GM12878 (cell line): ENCODE measurements at regions not wholly inside any gene's neighbourhood (a gene's known extent, or its start where the extent isn't known, plus 50 kb on each side); places are given as distances from the start of the nearest gene placed in this dataset.
A peak's percentile ranks its signal among the peaks of the same experiment; 100 is the strongest.

ENCODE experiments used
- ATAC-seq: fragments of 200-7000 bp; cut with Tn5 transposase; 3 replicates; pipeline ENCODE4 v1.9.1; 2020; ENCODE audit warnings: mild to moderate bottlenecking, moderate library complexity
- BruUV-seq: library from RNA; stranded (reverse); fragments of 400-500 nt; replicated peaks from 2 replicates; lab custom pipeline; 2021; lab: Mats Ljungman, UMichigan
- CTCF ChIA-PET: fragments of 300-600 bp; sonication (Branson Sonifier 250); formaldehyde crosslinking; extraction: SDS; loops from one replicate; lab custom pipeline; 2021; ENCODE audit warnings: inconsistent platforms; lab: Yijun Ruan, JAX
- POLR2A ChIA-PET: fragments of 350-600 bp; formaldehyde crosslinking; extraction: SDS; loops from one replicate; lab custom pipeline; 2021; ENCODE audit warnings: inconsistent platforms; lab: Charles Lee
- RAD21 ChIA-PET: fragments of 300-600 bp; sonication (Branson Sonifier 250); formaldehyde crosslinking; loops from one replicate; lab custom pipeline; 2023; ENCODE audit warnings: antibody characterized with exemption; ENCODE audit not compliant: unreplicated experiment; lab: Charles Lee
- SMC1A ChIA-PET: fragments of 300-600 bp; sonication (Branson Sonifier 250); formaldehyde crosslinking; loops from one replicate; lab custom pipeline; 2023; ENCODE audit not compliant: unreplicated experiment, uncharacterized antibody; lab: Charles Lee
- DNase-seq: peaks from one replicate; pipeline ENCODE4 v3.0.0-alpha.2; 2011; ENCODE audit warnings: low read depth, low spot score
- FAIRE-seq: peaks from 3 replicates; lab custom pipeline; 2011; peaks lifted over from hg19 to GRCh38; lab: Jason Lieb, UNC
- H2AFZ ChIP-seq: 2 replicates; pipeline ENCODE4 v1.6.0; 2011; ENCODE audit warnings: low read depth, low read length, control low read depth; ENCODE audit not compliant: control insufficient read depth
- H3K27ac ChIP-seq: 2 replicates; pipeline ENCODE4 v1.5.1; 2011; ENCODE audit warnings: control low read depth; ENCODE audit not compliant: control insufficient read depth, insufficient read depth
- H3K27me3 ChIP-seq, 2 experiments: replicated peaks in 1 of 2; 2 replicates each; pipeline versions ENCODE4 v1.6.0 to v1.6.1; 2011; ENCODE audit warnings: low read length in 1 of 2; ENCODE audit not compliant: control insufficient read depth in 2 of 2, insufficient read depth in 2 of 2
- H3K36me3 ChIP-seq, 2 experiments: 2 replicates each; pipeline ENCODE4 v1.5.1; 2011; ENCODE audit warnings: low read length in 1 of 2; ENCODE audit not compliant: control insufficient read depth in 2 of 2, insufficient read depth in 2 of 2
- H3K4me1 ChIP-seq: 2 replicates; pipeline ENCODE4 v1.6.1; 2011; ENCODE audit warnings: mild to moderate bottlenecking, low read length, moderate library complexity, mixed read lengths; ENCODE audit not compliant: control insufficient read depth, insufficient read depth
- H3K4me2 ChIP-seq: 2 replicates; pipeline ENCODE4 v1.6.0; 2011; ENCODE audit warnings: control low read depth; ENCODE audit not compliant: control insufficient read depth, insufficient read depth
- H3K4me3 ChIP-seq: fragments of 200-600 bp; sonication (generic); 2 replicates; pipeline ENCODE4 v1.5.1; 2016
- H3K79me2 ChIP-seq: 2 replicates; pipeline ENCODE4 v1.6.0; 2011; ENCODE audit warnings: low read length; ENCODE audit not compliant: control insufficient read depth, insufficient read depth
- H3K9ac ChIP-seq: 2 replicates; pipeline ENCODE4 v1.8.0; 2011; ENCODE audit warnings: low read length, control low read depth, mixed read lengths; ENCODE audit not compliant: control insufficient read depth, insufficient read depth
- H3K9me3 ChIP-seq: replicated peaks from 3 replicates; pipeline ENCODE4 v1.5.1; 2011; ENCODE audit warnings: mild to moderate bottlenecking, low read length; ENCODE audit not compliant: control insufficient read depth, insufficient read depth
- H4K20me1 ChIP-seq: 2 replicates; pipeline ENCODE4 v1.6.0; 2011; ENCODE audit not compliant: control insufficient read depth, insufficient read depth
- EP300 ChIP-seq, 2 experiments: fragments of 150-350 bp in 1 of 2; IDR thresholded peaks; 2 replicates each; pipeline ENCODE4 v1.6.1; 2011 to 2012; ENCODE audit warnings: low read depth in 2 of 2, low read length in 2 of 2, borderline replicate concordance in 1 of 2, improper control_type of control experiment in 1 of 2, inconsistent platforms in 1 of 2; ENCODE audit not compliant: control insufficient read depth in 1 of 2
- MEF2A ChIP-seq: IDR thresholded peaks from 2 replicates; pipeline ENCODE4 v1.6.1; 2011; ENCODE audit warnings: low read depth, mild to moderate bottlenecking, low read length, moderate library complexity; ENCODE audit not compliant: insufficient read depth
- MXI1 ChIP-seq: fragments of 150-350 bp; IDR thresholded peaks from 2 replicates; pipeline ENCODE4 v1.6.1; 2011; ENCODE audit warnings: low read depth, mild to moderate bottlenecking, inconsistent platforms, low read length, improper control_type of control experiment
- POLR2AphosphoS5 ChIP-seq: IDR thresholded peaks from 2 replicates; pipeline ENCODE4 v1.6.1; 2011; ENCODE audit warnings: mild to moderate bottlenecking, low read length, inconsistent platforms
- TBL1XR1 ChIP-seq: IDR thresholded peaks from 2 replicates; pipeline ENCODE4 v1.6.1; 2012; ENCODE audit warnings: low read depth, low read length, improper control_type of control experiment
- WGBS: methylation state at CpG from one replicate; pipeline ENCODE4 v1.1.6; 2016; ENCODE audit warnings: low lambda C conversion rate; ENCODE audit not compliant: insufficient replicate concordance, insufficient coverage; ENCODE audit errors: missing lambda C conversion rate; 5-methylcytosine and 5-hydroxymethylcytosine counted together
- in situ Hi-C: fragments of 300-500 bp; cut with MboI; formaldehyde crosslinking; loops from 9 replicates; pipeline ENCODE4 v1.14.3; 2018; ENCODE audit warnings: mixed read lengths
- intact Hi-C: fragments of 100-400 bp; cut with micrococcal nuclease; formaldehyde crosslinking; loops from one replicate; pipeline ENCODE4 v1.14.2; 2022; ENCODE audit not compliant: unreplicated experiment
- TF ChIP-seq, protein P1 (sequence below): fragments of 450-650 bp; IDR thresholded peaks from 2 replicates; pipeline ENCODE4 v1.6.1; 2016; ENCODE audit warnings: mild to moderate bottlenecking
- TF ChIP-seq, protein P2 (sequence below): IDR thresholded peaks from 2 replicates; pipeline ENCODE4 v1.6.1; 2011; ENCODE audit warnings: borderline replicate concordance, low read depth, mild to moderate bottlenecking, moderate library complexity, mixed read lengths, low read length; ENCODE audit not compliant: insufficient read depth; ENCODE audit errors: extremely low read length
- TF ChIP-seq, protein P3 (sequence below): fragments of 450-650 bp; IDR thresholded peaks from 2 replicates; pipeline ENCODE4 v1.6.1; 2017; ENCODE audit warnings: mild to moderate bottlenecking, moderate library complexity

DNA sequence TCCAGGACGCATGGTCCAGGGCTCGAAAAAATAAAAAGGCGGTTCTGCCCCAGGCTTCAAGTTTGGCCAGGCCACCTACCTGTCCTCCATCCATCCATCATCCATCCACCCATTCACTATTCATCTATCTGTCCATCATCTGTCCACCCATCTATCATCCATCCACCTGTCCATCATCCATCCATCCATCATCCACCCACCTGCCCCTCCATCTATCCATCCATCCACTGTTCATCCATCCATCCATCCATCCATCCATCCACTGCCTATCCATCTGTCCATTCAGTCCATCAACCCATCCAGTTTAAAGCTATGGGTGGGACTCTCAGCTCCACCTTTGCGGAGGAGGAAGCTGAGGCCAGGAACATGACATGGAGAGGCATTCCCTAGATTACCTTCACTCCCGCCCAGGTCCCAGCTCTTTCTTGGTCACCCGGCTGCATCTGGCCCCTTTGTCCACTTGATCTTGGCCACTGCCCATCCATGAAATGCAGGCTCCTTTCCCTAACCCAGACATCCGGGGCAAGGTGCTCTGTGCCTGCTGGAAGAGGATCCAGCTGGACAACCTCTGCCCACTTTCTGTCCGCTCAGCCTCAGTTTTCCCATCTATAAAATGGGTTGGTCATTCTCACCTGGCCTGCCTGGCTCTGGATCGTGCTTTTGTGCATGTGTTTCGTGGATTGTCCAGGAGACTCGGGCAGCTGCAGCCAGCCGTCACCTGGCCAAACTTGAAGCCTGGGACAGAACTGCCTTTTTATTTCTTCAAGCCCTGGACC, 236.0 kb upstream of the CIBAR2 start:
- H4K20me1 ChIP-seq = no peaks in the 10 kb centered on the region
- no peak for TF ChIP-seq EP300 (IDR thresholded peaks at IDR 0.05; ENCODE audit: borderline replicate concordance in 1 of 2, control insufficient read depth in 1 of 2, low read depth in 2 of 2, low read length in 2 of 2)
- TF ChIP-seq, protein P1, sequence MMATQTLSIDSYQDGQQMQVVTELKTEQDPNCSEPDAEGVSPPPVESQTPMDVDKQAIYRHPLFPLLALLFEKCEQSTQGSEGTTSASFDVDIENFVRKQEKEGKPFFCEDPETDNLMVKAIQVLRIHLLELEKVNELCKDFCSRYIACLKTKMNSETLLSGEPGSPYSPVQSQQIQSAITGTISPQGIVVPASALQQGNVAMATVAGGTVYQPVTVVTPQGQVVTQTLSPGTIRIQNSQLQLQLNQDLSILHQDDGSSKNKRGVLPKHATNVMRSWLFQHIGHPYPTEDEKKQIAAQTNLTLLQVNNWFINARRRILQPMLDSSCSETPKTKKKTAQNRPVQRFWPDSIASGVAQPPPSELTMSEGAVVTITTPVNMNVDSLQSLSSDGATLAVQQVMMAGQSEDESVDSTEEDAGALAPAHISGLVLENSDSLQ = peak; percentile 14; the same call in 1 of the 2 replicates
- WGBS = 28% methylated on average over 12 of the region's 12 CpGs
- no peak overlapping the region for H3K27ac ChIP-seq
- BruUV-seq = no TSS peak
- POLR2A ChIA-PET = no interaction called here
- DNase-seq (no peak), ATAC-seq (no peak), FAIRE-seq (no peak)
- CTCF ChIA-PET = interaction anchor here (1.4 kb wide), 1 partner anchor 73 kb away, joined by 3 read pairs; no protein-coding TSS in a partner anchor
- no peaks in the 10 kb centered on the region; a peak in 3 of 4 replicates for H3K27me3 ChIP-seq
- RAD21 ChIA-PET = interaction anchor here (0.9 kb wide), 1 partner anchor 368 kb away, joined by 3 read pairs; no protein-coding TSS in a partner anchor
- no peak overlapping the region for H2AFZ ChIP-seq
- SMC1A ChIA-PET = no interaction called here
- no peaks in the 10 kb centered on the region for H3K4me1 ChIP-seq
- H3K79me2 ChIP-seq = no peaks in the 10 kb centered on the region
- H3K9ac ChIP-seq = no peak overlapping the region
- intact Hi-C loops (no loop called here), in situ Hi-C loops (no loop called here)
- no peaks in the 10 kb centered on the region; the same call in 2 of the 3 replicates for H3K9me3 ChIP-seq
- no peaks in the 10 kb centered on the region for H3K36me3 ChIP-seq
- H3K4me2 ChIP-seq = no peak overlapping the region
- H3K4me3 ChIP-seq = no peak overlapping the region

DNA sequence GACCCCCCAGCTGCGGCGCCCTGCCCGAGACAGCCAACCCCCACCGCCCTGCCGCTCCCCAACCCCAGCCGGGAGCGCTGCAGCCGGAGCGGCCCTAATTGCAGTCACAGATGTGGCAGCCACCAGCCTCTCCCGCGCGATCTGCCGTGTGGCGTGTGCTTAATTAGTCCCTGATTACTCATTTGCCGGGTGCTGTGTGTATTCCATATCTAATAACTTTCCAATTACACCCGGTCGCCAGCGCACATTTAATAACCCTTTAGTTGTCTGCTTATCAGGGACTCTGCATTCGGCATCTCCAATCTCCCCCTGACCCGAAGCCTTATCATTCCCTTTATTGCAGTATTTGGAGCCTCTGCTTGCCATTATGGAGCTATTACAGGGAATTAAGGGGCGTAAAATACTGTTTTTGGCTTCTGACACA, 236.7 kb upstream of the CIBAR2 start:
- SMC1A ChIA-PET = no interaction called here
- POLR2A ChIA-PET = no interaction called here
- Histone ChIP-seq H3K4me2 (no peak overlapping the region), H3K36me3 (no peaks in the 10 kb centered on the region), H3K79me2 (no peaks in the 10 kb centered on the region), H2AFZ (no peak overlapping the region), H3K4me3 (no peak overlapping the region), H3K27me3 (no peaks in the 10 kb centered on the region; a peak in 2 of 4 replicates), H3K9ac (no peak overlapping the region), H3K9me3 (no peaks in the 10 kb centered on the region; the same call in 2 of the 3 replicates), H3K4me1 (no peaks in the 10 kb centered on the region), H4K20me1 (no peaks in the 10 kb centered on the region), H3K27ac (no peak overlapping the region)
- RAD21 ChIA-PET = no interaction called here
- intact Hi-C loops = no loop called here
- CTCF ChIA-PET = interaction anchor here (1.2 kb wide), 1 partner anchor 74 kb away, joined by 3 read pairs; no protein-coding TSS in a partner anchor
- BruUV-seq = no TSS peak
- WGBS = 83% methylated on average over 17 of the region's 21 CpGs
- no peak for FAIRE-seq
- ATAC-seq = no peak
- DNase-seq = no peak
- in situ Hi-C loops = no loop called here
- TF ChIP-seq, protein P2, sequence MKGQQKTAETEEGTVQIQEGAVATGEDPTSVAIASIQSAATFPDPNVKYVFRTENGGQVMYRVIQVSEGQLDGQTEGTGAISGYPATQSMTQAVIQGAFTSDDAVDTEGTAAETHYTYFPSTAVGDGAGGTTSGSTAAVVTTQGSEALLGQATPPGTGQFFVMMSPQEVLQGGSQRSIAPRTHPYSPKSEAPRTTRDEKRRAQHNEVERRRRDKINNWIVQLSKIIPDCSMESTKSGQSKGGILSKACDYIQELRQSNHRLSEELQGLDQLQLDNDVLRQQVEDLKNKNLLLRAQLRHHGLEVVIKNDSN = no peak
- TF ChIP-seq MEF2A (no peak), MXI1 (no peak), TBL1XR1 (no peak), POLR2AphosphoS5 (no peak)
- TF ChIP-seq, protein P3, sequence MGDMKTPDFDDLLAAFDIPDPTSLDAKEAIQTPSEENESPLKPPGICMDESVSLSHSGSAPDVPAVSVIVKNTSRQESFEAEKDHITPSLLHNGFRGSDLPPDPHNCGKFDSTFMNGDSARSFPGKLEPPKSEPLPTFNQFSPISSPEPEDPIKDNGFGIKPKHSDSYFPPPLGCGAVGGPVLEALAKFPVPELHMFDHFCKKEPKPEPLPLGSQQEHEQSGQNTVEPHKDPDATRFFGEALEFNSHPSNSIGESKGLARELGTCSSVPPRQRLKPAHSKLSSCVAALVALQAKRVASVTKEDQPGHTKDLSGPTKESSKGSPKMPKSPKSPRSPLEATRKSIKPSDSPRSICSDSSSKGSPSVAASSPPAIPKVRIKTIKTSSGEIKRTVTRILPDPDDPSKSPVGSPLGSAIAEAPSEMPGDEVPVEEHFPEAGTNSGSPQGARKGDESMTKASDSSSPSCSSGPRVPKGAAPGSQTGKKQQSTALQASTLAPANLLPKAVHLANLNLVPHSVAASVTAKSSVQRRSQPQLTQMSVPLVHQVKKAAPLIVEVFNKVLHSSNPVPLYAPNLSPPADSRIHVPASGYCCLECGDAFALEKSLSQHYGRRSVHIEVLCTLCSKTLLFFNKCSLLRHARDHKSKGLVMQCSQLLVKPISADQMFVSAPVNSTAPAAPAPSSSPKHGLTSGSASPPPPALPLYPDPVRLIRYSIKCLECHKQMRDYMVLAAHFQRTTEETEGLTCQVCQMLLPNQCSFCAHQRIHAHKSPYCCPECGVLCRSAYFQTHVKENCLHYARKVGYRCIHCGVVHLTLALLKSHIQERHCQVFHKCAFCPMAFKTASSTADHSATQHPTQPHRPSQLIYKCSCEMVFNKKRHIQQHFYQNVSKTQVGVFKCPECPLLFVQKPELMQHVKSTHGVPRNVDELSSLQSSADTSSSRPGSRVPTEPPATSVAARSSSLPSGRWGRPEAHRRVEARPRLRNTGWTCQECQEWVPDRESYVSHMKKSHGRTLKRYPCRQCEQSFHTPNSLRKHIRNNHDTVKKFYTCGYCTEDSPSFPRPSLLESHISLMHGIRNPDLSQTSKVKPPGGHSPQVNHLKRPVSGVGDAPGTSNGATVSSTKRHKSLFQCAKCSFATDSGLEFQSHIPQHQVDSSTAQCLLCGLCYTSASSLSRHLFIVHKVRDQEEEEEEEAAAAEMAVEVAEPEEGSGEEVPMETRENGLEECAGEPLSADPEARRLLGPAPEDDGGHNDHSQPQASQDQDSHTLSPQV = no peak
